GM12873 (cell line): ENCODE measurements at regions not wholly inside any gene's neighbourhood (a gene's known extent, or its start where the extent isn't known, plus 50 kb on each side); places are given as distances from the start of the nearest gene placed in this dataset.

Source experiments
- CTCF ChIP-seq: IDR thresholded peaks from 2 replicates; pipeline ENCODE4 v1.5.1; 2012; ENCODE audit warnings: low read depth, mild to moderate bottlenecking, moderate library complexity, low read length, control low read depth; ENCODE audit not compliant: insufficient read depth; ENCODE audit errors: missing control alignments

DNA sequence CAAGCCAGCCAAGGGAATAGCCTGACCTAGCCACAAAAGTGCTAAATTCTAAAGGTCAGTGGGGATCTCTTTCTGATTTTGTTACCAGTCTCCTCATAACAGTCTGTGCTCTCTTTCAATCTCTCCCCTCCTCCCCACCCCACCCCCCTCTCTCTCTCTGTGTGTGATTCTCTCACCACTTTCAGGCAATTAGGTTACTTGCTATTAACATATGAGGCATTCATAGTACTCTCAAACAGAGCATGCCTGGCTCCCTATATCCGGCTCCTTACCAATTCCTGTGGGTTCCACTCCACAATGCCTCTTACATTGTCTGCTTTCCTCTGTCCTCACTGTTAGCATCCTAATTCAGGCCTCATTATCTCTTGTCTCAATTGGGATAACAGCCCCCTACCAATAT, 464.3 kb upstream of the DEPDC1 start:
- TF ChIP-seq CTCF = no peak

DNA sequence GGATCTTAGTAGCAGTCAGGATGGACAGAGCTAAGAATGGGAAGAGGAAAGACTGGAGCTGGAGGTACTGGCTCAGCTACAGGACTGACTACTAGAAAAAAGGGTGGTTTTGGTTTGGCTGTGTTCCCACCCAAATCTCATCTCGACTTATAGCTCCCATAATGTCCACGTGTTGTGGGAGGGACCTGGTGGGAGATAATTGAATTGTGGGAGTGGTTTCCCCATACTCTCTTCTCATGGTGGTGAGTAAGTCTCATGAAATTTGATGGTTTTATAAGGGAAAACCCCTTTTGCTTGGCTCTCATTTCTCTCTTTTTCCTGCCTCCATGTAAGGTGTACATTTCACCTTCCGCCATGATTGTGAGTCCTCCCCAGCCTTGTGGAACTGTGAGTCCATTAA, 466.5 kb upstream of the DEPDC1 start:
- no peak for TF ChIP-seq CTCF

DNA sequence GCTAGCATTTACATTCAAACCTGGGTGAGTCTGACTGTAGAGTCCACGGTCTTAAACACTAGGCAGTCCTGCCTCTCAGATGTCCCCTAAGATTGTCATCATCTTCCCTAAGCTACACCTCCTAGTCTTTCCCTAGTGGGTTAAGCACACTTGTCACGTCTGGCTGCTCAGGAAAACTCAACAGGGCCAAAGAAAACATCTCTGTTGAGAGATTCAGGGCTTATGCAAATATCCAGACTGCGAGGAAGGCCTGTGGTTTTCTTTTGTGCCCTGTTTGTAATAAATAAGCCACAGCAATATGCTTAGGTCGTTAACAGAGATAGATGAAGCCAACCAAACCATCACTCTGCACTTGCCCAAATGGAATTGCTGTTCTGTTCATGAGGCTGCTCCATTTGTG, 472.6 kb upstream of the DEPDC1 start:
- no peak for TF ChIP-seq CTCF

- TF ChIP-seq CTCF = no peak
These were observed 473.7 kb upstream of the DEPDC1 start for GRCh38 chr1:68970571-68970970.

DNA sequence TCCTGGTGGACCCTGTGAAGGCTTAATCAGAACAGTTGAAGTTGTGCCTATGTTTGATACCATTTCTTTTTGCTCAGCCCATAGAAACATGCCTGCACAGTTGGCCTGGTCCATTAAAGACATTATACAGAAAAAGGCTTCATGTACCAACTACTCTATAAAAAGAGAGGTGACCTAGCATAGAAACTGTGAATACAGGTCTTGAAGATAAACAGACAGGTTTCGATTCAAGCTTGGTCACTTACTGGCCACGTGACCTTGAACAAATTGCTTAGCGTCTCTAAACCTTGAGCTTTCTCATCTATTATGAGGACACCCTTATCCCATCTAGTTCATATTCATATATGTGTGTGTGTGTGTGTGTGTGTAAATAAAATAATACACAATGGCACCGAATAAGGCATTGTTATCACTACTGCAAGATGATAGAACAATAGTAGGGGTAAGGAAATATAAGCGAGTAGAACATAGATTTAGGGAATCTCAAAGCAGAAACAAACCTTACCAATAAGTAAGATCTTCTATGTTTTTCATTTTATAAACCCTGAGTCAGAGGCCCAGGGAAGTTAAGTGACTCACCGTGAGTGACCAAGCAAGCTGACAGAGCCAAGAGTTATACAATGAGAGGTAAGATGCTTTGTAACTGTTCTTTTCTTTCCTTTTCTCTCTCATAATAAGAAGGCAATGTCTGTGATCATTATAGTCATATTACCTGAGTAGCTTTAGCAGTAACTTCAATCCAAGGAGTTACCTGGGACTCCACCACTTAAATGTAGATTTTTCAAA, 476.8 kb upstream of the DEPDC1 start:
- TF ChIP-seq CTCF = no peak

- TF ChIP-seq CTCF = no peak
These were observed 477.6 kb upstream of the DEPDC1 start for GRCh38 chr1:68974447-68974846.

DNA sequence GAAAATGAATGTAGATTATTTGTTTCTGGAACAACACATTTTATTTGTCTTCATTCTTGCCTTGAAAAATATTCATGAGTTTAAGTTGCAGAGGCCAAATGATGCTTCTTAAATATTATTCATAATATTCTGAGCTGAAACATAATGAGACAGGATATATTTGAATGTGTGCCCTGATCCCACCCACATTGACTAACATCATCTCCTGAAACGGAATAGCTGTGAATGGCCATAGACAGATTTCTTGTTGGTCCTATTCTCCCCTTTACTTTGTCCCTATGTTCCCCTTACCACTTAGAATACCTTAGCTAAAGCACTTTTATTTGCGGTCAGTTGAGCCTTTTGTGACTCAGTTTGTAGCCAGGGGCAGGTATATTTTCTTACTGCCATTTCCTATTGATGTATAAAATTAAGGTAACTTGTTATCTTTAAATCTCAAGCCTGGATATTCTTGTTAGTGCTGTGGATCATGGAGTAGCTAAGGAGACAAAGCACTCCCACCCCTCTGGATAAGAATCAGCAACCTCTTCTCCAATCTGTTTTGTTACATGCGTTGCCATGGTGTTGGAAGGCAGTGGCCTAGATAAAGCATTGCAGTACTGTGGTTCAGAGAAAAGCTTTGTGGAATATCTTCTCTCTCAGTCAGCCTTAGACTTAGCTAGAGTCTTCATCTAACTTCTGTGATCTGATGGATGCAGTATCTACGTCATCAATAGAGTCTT, 478.5 kb upstream of the DEPDC1 start:
- TF ChIP-seq CTCF = no peak
